ENCODE measurements at regions not wholly inside any gene's neighbourhood (a gene's known extent, or its start where the extent isn't known, plus 50 kb on each side); places are given as distances from the start of the nearest gene placed in this dataset.

- peak in 1 of 2 donors; percentile 43 for DNase-seq (ENCODE audit: low read depth in 2 of 2)
- Histone ChIP-seq H3K27ac (ENCODE audit: insufficient read depth, low read length) (no peak overlapping the region), H3K79me2 (ENCODE audit: control insufficient read depth, insufficient read depth, low read length) (no peaks in the 10 kb centered on the region), H3K36me3 (ENCODE audit: control insufficient read depth, insufficient read depth, low read length) (no peaks in the 10 kb centered on the region), H3K9ac (ENCODE audit: insufficient read depth, low read length) (no peak overlapping the region), H4K20me1 (ENCODE audit: control insufficient read depth, extremely low read depth, insufficient read depth, low read length) (no peaks in the 10 kb centered on the region), H2AFZ (ENCODE audit: low read length) (no peak overlapping the region), H3K4me2 (ENCODE audit: extremely low read depth, insufficient read depth, low read length) (no peak overlapping the region), H3K9me3 (ENCODE audit: control insufficient read depth, insufficient read depth, low read depth, low read length) (no peaks in the 10 kb centered on the region), H3K4me3 (replicated peaks in 1 of 4; ENCODE audit: control extremely low read depth in 1 of 4, insufficient read depth in 1 of 4, low read depth in 3 of 4, low read length in 4 of 4) (no peak overlapping the region), H3K4me1 (ENCODE audit: control insufficient read depth, extremely low read depth, insufficient read depth, low read length) (no peaks in the 10 kb centered on the region), H3K27me3 (ENCODE audit: control insufficient read depth, insufficient read depth, low read length) (no peaks in the 10 kb centered on the region)
- TF ChIP-seq CTCF (conservative IDR thresholded peaks at IDR 0.05 in 1 of 2, IDR thresholded peaks at IDR 0.05 in 1 of 2; ENCODE audit: low read depth in 1 of 2, low read length in 2 of 2): no peak
- TF ChIP-seq EZH2 (IDR thresholded peaks at IDR 0.05; ENCODE audit: low read length, missing control alignments): no peak
Observed at GRCh38 chr15:35755237-35755802, 209.4 kb upstream of the DPH6 start.

GRCh38 chr15:35756623-35757022, 210.7 kb upstream of the DPH6 start:
- Histone ChIP-seq H2AFZ (ENCODE audit: low read length) (no peak overlapping the region), H3K4me3 (replicated peaks in 1 of 4; ENCODE audit: control extremely low read depth in 1 of 4, insufficient read depth in 1 of 4, low read depth in 3 of 4, low read length in 4 of 4) (no peak overlapping the region), H3K79me2 (ENCODE audit: control insufficient read depth, insufficient read depth, low read length) (no peaks in the 10 kb centered on the region), H3K4me2 (ENCODE audit: extremely low read depth, insufficient read depth, low read length) (no peak overlapping the region), H3K27me3 (ENCODE audit: control insufficient read depth, insufficient read depth, low read length) (no peaks in the 10 kb centered on the region), H3K9ac (ENCODE audit: insufficient read depth, low read length) (no peak overlapping the region), H3K9me3 (ENCODE audit: control insufficient read depth, insufficient read depth, low read depth, low read length) (no peaks in the 10 kb centered on the region), H4K20me1 (ENCODE audit: control insufficient read depth, extremely low read depth, insufficient read depth, low read length) (no peaks in the 10 kb centered on the region), H3K36me3 (ENCODE audit: control insufficient read depth, insufficient read depth, low read length) (no peaks in the 10 kb centered on the region), H3K4me1 (ENCODE audit: control insufficient read depth, extremely low read depth, insufficient read depth, low read length) (no peaks in the 10 kb centered on the region), H3K27ac (ENCODE audit: insufficient read depth, low read length) (no peak overlapping the region)
- DNase-seq (ENCODE audit: low read depth in 2 of 2): no peak
- TF ChIP-seq EZH2 (IDR thresholded peaks at IDR 0.05; ENCODE audit: low read length, missing control alignments) (no peak), CTCF (conservative IDR thresholded peaks at IDR 0.05 in 1 of 2, IDR thresholded peaks at IDR 0.05 in 1 of 2; ENCODE audit: low read depth in 1 of 2, low read length in 2 of 2) (no peak)

- H2AFZ ChIP-seq (ENCODE audit: low read length): no peak overlapping the region
- no peak overlapping the region for H3K4me3 ChIP-seq (replicated peaks in 1 of 4; ENCODE audit: control extremely low read depth in 1 of 4, insufficient read depth in 1 of 4, low read depth in 3 of 4, low read length in 4 of 4)
- H3K9ac ChIP-seq (ENCODE audit: insufficient read depth, low read length): no peak overlapping the region
- no peak for DNase-seq (ENCODE audit: low read depth in 2 of 2)
- TF ChIP-seq CTCF (conservative IDR thresholded peaks at IDR 0.05 in 1 of 2, IDR thresholded peaks at IDR 0.05 in 1 of 2; ENCODE audit: low read depth in 1 of 2, low read length in 2 of 2): no peak
- TF ChIP-seq EZH2 (IDR thresholded peaks at IDR 0.05; ENCODE audit: low read length, missing control alignments): no peak
- H3K27me3 ChIP-seq (ENCODE audit: control insufficient read depth, insufficient read depth, low read length): no peaks in the 10 kb centered on the region
- no peak overlapping the region for H3K4me2 ChIP-seq (ENCODE audit: extremely low read depth, insufficient read depth, low read length)
- no peaks in the 10 kb centered on the region for H3K9me3 ChIP-seq (ENCODE audit: control insufficient read depth, insufficient read depth, low read depth, low read length)
- no peaks in the 10 kb centered on the region for H3K36me3 ChIP-seq (ENCODE audit: control insufficient read depth, insufficient read depth, low read length)
- H4K20me1 ChIP-seq (ENCODE audit: control insufficient read depth, extremely low read depth, insufficient read depth, low read length): no peaks in the 10 kb centered on the region
- no peaks in the 10 kb centered on the region for H3K4me1 ChIP-seq (ENCODE audit: control insufficient read depth, extremely low read depth, insufficient read depth, low read length)
- no peak overlapping the region for H3K27ac ChIP-seq (ENCODE audit: insufficient read depth, low read length)
- H3K79me2 ChIP-seq (ENCODE audit: control insufficient read depth, insufficient read depth, low read length): no peaks in the 10 kb centered on the region
Observed at GRCh38 chr15:35757361-35757760, 211.4 kb upstream of the DPH6 start.
